Left cardiac atrium (tissue), 4 donors: ENCODE measurements at regions not wholly inside any gene's neighbourhood (a gene's known extent, or its start where the extent isn't known, plus 50 kb on each side); places are given as distances from the start of the nearest gene placed in this dataset.
"Not testable (repeated sequence)": the region's sequence is repeated elsewhere in the genome, so short reads cannot be mapped to it uniquely, and the experiment has no call there.

ENCODE experiments used
- ATAC-seq, 2 donors: fragments of 200-7000 bp; cut with Tn5 transposase; one replicate each; pipeline ENCODE4 v1.9.1; 2020; ENCODE audit warnings: mild to moderate bottlenecking in 2 of 2, moderate library complexity in 2 of 2
- DNase-seq: peaks from one replicate; pipeline ENCODE4 v3.0.0-alpha.2; 2020
- intact Hi-C, 2 donors: fragments of 100-400 bp; cut with DNase I; formaldehyde crosslinking; loops; one replicate each; pipeline versions ENCODE4 v1.14.1 to v1.15.1; 2022 to 2023
- donor health status: DM: no; HTN: yes; CAD: no.
- donor health status: DM: no; HTN: yes; CAD: no; lungs with severe emphysema.
- donor health status: DM: yes; HTN: yes; CAD: no.
- donor health status: Dilated cardiomyopathy.

DNA sequence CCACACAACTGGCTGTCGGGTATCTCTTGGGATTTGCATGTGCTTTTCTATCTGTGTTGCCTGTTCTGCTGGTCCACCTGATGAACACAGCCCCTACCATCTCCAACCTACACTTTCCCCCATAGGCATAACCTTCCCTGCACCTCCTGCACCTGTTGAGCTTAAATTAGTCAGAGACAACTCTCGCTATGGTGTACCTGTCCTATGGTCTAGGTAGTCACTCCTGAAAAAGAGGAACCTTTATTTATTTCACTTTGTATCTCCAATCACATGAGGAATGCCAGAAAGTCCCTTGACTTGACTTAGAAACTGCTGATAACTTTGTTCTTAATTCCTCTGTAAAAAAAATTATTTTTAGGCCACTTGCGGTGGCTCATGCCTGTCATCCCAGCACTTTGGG lies 338.1 kb downstream of the DHRSX start:
- intact Hi-C loops: no loop called here
- ATAC-seq (no peak), DNase-seq (no peak)

- no peak for DNase-seq
- intact Hi-C loops: no loop called here
- ATAC-seq: no peak
These were observed 340.9 kb downstream of the DHRSX start for GRCh38 chrX:2159861-2160260.

GRCh38 chrX:2159393-2159792 lies 341.4 kb downstream of the DHRSX start:
- intact Hi-C loops: no loop called here
- DNase-seq (no peak), ATAC-seq (no peak)

DNA sequence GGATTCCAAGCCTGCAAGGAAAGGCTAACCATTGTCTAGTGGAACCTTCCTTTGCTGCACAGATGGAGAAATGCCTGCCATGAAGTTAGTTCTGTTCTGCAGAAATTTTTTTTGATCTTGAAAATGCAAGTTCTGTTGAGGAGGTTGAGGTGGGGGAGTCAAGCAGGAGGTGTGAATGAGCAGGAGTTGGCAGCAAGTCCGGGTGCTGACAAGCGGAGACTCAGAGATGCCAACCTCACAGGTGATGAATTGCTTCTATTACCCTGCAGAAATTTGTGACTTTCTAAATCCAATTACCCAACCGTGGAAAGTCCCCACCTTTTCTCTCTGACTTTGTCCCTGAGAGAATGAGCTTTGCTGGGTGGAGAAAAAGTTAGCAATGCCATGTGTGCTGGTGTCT lies 350.1 kb downstream of the DHRSX start:
- DNase-seq (no peak), ATAC-seq (peak in 1 of 2 donors; percentile 62)
- intact Hi-C loops: no loop called here

- ATAC-seq, intact Hi-C loops, DNase-seq: not testable (repeated sequence)
These were observed 350.8 kb downstream of the DHRSX start for GRCh38 chrX:2150014-2150413.

DNA sequence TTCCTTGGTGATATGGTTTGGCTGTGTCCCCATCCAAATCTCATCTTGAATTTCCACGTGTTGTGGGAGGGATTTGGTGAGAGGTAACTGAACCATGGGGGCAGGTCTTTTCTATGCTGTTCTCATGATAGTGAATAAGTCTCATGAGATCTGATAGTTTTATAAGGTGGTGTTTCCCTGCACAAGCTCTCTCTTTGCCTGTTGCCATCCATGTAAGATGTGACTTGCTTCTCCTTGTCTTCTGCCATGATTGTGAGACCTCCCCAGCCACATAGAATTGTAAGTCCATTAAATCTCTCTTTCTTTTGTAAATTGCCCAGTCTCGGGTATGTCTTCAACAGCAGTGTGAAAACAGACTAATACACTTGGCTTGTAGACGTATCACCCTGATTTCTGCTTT lies 351.7 kb downstream of the DHRSX start:
- intact Hi-C loops, ATAC-seq, DNase-seq: not testable (repeated sequence)

DNA sequence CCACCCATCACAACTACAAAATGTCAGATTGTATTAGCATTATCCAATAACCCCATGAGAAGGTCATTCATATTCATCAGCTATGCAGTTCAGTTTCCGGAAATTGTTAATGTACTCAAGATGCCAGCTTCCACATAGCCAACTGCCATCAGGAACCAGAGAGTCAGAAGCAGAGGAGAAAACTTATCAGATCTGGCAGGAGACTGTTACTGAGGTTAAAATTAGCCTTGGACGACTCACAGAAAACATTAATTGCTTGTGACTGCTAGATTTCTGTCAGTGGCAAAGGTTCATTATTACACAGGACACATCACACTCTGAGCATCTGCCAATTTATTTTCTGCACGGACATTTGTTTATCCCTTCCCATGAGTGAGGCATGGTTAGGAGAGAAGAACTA lies 352.8 kb downstream of the DHRSX start:
- intact Hi-C loops: no loop called here
- no peak for DNase-seq
- ATAC-seq: no peak

- ATAC-seq: no peak
- intact Hi-C loops: no loop called here
These were observed 354.9 kb downstream of the DHRSX start for GRCh38 chrX:2145692-2146367.

DNA sequence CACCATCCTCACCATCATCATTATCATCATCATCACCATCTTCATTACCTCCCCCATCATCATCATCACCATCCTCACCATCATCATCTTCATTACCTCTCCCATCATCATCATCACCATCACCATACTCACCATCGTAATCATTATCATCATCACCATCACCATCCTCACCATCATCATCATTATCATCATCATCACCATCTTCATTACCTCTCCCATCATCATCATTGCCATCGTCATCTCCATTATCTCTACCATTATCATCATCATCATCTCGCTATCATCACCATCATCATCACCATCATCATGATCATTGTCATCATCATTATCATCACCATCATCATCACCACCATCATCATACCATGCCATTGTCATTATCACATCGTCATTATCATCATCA lies 362.9 kb downstream of the DHRSX start:
- DNase-seq: no peak

More at GRCh38 chrX:2145692-2146367, 354.9 kb downstream of the DHRSX start:
- no peak for DNase-seq

DNA sequence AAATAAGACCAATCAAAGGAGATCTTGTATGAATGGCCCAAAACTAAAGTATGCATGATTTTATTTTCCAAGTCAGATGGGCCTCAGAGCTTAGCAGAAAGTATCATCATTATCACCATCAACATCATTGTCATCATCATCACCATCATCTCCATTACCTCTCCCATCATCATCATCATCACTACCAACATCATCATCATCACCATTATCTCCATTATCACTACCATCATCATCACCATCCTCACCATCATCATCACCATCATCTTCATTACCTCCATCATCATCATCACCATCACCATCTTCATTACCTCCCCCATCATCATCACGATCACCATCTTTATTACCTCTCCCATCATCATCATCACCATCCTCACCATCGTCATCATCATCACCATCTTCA lies 363.9 kb downstream of the DHRSX start:
- intact Hi-C loops: no loop called here

More for the DNA sequence above, 362.9 kb downstream of the DHRSX start:
- ATAC-seq: no peak
- intact Hi-C loops: no loop called here

GRCh38 chrX:2135421-2135820 lies 365.4 kb downstream of the DHRSX start:
- intact Hi-C loops: no loop called here
- ATAC-seq: no peak
- DNase-seq: no peak

More for the DNA sequence above, 363.9 kb downstream of the DHRSX start:
- no peak for ATAC-seq
- DNase-seq: no peak

- intact Hi-C loops: no loop called here
- DNase-seq (no peak), ATAC-seq (no peak)
These were observed 366.0 kb downstream of the DHRSX start for GRCh38 chrX:2134782-2135181.
